ENCODE measurements at regions not wholly inside any gene's neighbourhood (a gene's known extent, or its start where the extent isn't known, plus 50 kb on each side); places are given as distances from the start of the nearest gene placed in this dataset.

GRCh38 chr14:105844810-105845724, 318.7 kb downstream of the TMEM121 start:
- DNase-seq (ENCODE audit: insufficient read length, low spot score) (no peak), FAIRE-seq (no peak)
- TF ChIP-seq CTCF (IDR thresholded peaks at IDR 0.05; ENCODE audit: insufficient read depth, missing control alignments) = no peak

- no peak for DNase-seq (ENCODE audit: insufficient read length, low spot score)
- FAIRE-seq = no peak
- TF ChIP-seq CTCF (IDR thresholded peaks at IDR 0.05; ENCODE audit: insufficient read depth, missing control alignments) = no peak
These were observed 319.4 kb downstream of the TMEM121 start for GRCh38 chr14:105845725-105846309.

GRCh38 chr14:105846312-105846711, 319.9 kb downstream of the TMEM121 start:
- no peak for FAIRE-seq

GRCh38 chr14:105847400-105847799, 321.0 kb downstream of the TMEM121 start:
- TF ChIP-seq CTCF (IDR thresholded peaks at IDR 0.05; ENCODE audit: insufficient read depth, missing control alignments) = no peak
- DNase-seq (ENCODE audit: insufficient read length, low spot score) = no peak
- no peak for FAIRE-seq

More at GRCh38 chr14:105846312-105846711, 319.9 kb downstream of the TMEM121 start:
- TF ChIP-seq CTCF (IDR thresholded peaks at IDR 0.05; ENCODE audit: insufficient read depth, missing control alignments) = no peak
- DNase-seq (ENCODE audit: insufficient read length, low spot score) = no peak

GRCh38 chr14:105848570-105848969, 322.2 kb downstream of the TMEM121 start:
- FAIRE-seq = no peak
- DNase-seq (ENCODE audit: insufficient read length, low spot score) = no peak
- no peak for TF ChIP-seq CTCF (IDR thresholded peaks at IDR 0.05; ENCODE audit: insufficient read depth, missing control alignments)

- TF ChIP-seq CTCF (IDR thresholded peaks at IDR 0.05; ENCODE audit: insufficient read depth, missing control alignments) = no peak
- DNase-seq (ENCODE audit: insufficient read length, low spot score) = no peak
- FAIRE-seq = no peak
These were observed 323.7 kb downstream of the TMEM121 start for GRCh38 chr14:105849933-105850626.
